Spleen (tissue), 7 donors: ENCODE measurements at regions not wholly inside any gene's neighbourhood (a gene's known extent, or its start where the extent isn't known, plus 50 kb on each side); places are given as distances from the start of the nearest gene placed in this dataset.

ENCODE experiments used
- POLR2AphosphoS5 ChIP-seq, 3 donors: sonication (generic); formaldehyde crosslinking; IDR thresholded peaks; one replicate each; pipeline ENCODE4 v1.5.1; 2017; ENCODE audit warnings: antibody characterized with exemption in 3 of 3
- TF ChIP-seq, protein P1 (sequence below), 11 experiments: fragments of 200-600 bp in 7 of 11; fragments of 450-650 bp in 4 of 11; sonication (generic) in 4 of 11; IDR thresholded peaks in 8 of 11; conservative IDR thresholded peaks in 3 of 11; 1 replicate in 7 of 11; 2 replicates in 4 of 11; pipeline versions ENCODE4 v1.4.0 to v1.8.0; 2016 to 2021; ENCODE audit warnings: antibody characterized with exemption in 11 of 11, inconsistent platforms in 4 of 11, mild to moderate bottlenecking in 1 of 11
- donor health status: DM: no; HTN: no; CAD: no; lungs with moderate emphysema.
- donor health status: DM: no; HTN: no; CAD: no.
- donor health status: DM: no; HTN: no; CAD: no.

DNA sequence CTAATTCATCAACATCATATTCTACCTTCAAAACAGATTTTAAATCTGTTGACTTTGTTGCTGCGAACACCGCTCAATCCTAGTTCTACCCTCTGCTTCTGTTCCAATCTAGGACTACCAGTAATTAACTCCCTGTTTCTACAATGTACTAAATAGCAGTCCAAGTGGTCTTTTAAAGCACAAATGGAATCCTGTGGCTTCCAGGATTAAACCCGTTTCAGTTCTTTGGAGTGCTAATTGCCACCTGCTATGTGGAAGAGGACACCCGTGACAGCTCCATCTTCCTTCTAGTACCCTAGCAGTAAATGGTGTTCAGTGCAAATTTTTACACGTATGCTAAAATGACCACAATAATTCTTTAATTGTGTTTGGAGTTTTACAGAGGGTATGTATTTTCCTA, 232.1 kb downstream of the TDRD3 start:
- TF ChIP-seq, protein P1, sequence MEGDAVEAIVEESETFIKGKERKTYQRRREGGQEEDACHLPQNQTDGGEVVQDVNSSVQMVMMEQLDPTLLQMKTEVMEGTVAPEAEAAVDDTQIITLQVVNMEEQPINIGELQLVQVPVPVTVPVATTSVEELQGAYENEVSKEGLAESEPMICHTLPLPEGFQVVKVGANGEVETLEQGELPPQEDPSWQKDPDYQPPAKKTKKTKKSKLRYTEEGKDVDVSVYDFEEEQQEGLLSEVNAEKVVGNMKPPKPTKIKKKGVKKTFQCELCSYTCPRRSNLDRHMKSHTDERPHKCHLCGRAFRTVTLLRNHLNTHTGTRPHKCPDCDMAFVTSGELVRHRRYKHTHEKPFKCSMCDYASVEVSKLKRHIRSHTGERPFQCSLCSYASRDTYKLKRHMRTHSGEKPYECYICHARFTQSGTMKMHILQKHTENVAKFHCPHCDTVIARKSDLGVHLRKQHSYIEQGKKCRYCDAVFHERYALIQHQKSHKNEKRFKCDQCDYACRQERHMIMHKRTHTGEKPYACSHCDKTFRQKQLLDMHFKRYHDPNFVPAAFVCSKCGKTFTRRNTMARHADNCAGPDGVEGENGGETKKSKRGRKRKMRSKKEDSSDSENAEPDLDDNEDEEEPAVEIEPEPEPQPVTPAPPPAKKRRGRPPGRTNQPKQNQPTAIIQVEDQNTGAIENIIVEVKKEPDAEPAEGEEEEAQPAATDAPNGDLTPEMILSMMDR (IDR thresholded peaks at IDR 0.05 in 8 of 11, conservative IDR thresholded peaks at IDR 0.05 in 3 of 11): no peak
- no peak for TF ChIP-seq POLR2AphosphoS5 (IDR thresholded peaks at IDR 0.05)
